Loucy (cell line): ENCODE measurements at regions not wholly inside any gene's neighbourhood (a gene's known extent, or its start where the extent isn't known, plus 50 kb on each side); places are given as distances from the start of the nearest gene placed in this dataset.

Experiments used
- EZH2phosphoT487 ChIP-seq: fragments of 200-600 bp; IDR thresholded peaks from 2 replicates; pipeline ENCODE4 v1.6.1; 2018; ENCODE audit warnings: antibody characterized with exemption, mild to moderate bottlenecking, moderate library complexity, borderline replicate concordance
- TF ChIP-seq, protein P1 (sequence below): fragments of 200-600 bp; sonication (generic); conservative IDR thresholded peaks from 2 replicates; pipeline ENCODE4 v1.5.1; 2014; ENCODE audit warnings: mild to moderate bottlenecking, antibody characterized with exemption, low read length

- TF ChIP-seq, protein P1, sequence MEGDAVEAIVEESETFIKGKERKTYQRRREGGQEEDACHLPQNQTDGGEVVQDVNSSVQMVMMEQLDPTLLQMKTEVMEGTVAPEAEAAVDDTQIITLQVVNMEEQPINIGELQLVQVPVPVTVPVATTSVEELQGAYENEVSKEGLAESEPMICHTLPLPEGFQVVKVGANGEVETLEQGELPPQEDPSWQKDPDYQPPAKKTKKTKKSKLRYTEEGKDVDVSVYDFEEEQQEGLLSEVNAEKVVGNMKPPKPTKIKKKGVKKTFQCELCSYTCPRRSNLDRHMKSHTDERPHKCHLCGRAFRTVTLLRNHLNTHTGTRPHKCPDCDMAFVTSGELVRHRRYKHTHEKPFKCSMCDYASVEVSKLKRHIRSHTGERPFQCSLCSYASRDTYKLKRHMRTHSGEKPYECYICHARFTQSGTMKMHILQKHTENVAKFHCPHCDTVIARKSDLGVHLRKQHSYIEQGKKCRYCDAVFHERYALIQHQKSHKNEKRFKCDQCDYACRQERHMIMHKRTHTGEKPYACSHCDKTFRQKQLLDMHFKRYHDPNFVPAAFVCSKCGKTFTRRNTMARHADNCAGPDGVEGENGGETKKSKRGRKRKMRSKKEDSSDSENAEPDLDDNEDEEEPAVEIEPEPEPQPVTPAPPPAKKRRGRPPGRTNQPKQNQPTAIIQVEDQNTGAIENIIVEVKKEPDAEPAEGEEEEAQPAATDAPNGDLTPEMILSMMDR = no peak
- TF ChIP-seq EZH2phosphoT487 = no peak
Observed at GRCh38 chr2:59018737-59019136, 777.6 kb upstream of the FANCL start.
